Glutamatergic neuron (in vitro differentiated cells): ENCODE measurements at regions not wholly inside any gene's neighbourhood (a gene's known extent, or its start where the extent isn't known, plus 50 kb on each side); places are given as distances from the start of the nearest gene placed in this dataset.
A peak's percentile ranks its signal among the peaks of the same experiment; 100 is the strongest.

Experiments
- DNase-seq: peaks from one replicate; pipeline ENCODE4 v3.0.0; 2022
- H3K27ac Mint-ChIP-seq: one replicate; pipeline ENCODE4 v1.8.0; 2020; ENCODE audit warnings: mild to moderate bottlenecking, mixed read lengths, inconsistent platforms; ENCODE audit not compliant: unreplicated experiment
- H3K27me3 Mint-ChIP-seq: one replicate; pipeline ENCODE4 v1.8.0; 2020; ENCODE audit warnings: mild to moderate bottlenecking, moderate library complexity, mixed read lengths, inconsistent platforms; ENCODE audit not compliant: unreplicated experiment
- H3K36me3 Mint-ChIP-seq: one replicate; pipeline ENCODE4 v1.8.0; 2020; ENCODE audit warnings: mild to moderate bottlenecking, mixed read lengths, inconsistent platforms; ENCODE audit not compliant: unreplicated experiment
- H3K4me1 Mint-ChIP-seq: one replicate; pipeline ENCODE4 v1.8.0; 2020; ENCODE audit warnings: mild to moderate bottlenecking, low read depth, mixed read lengths, inconsistent platforms; ENCODE audit not compliant: unreplicated experiment
- H3K4me3 Mint-ChIP-seq: one replicate; pipeline ENCODE4 v1.8.0; 2020; ENCODE audit warnings: mild to moderate bottlenecking, mixed read lengths, inconsistent platforms; ENCODE audit not compliant: unreplicated experiment
- H3K9me3 Mint-ChIP-seq: one replicate; pipeline ENCODE4 v1.8.0; 2020; ENCODE audit warnings: mild to moderate bottlenecking, moderate library complexity, mixed read lengths, inconsistent platforms; ENCODE audit not compliant: unreplicated experiment
- CTCF ChIP-seq: fragments of 200-600 bp; sonication (generic); IDR thresholded peaks from one replicate; pipeline ENCODE4 v1.5.0; 2021; ENCODE audit not compliant: partially characterized antibody, unreplicated experiment

- H3K9me3 Mint-ChIP-seq: peaks cover 7% of the 10 kb centered on the region
- H3K4me1 Mint-ChIP-seq: peaks cover 5% of the 10 kb centered on the region
- peaks cover 9% of the 10 kb centered on the region for H3K27me3 Mint-ChIP-seq
- TF ChIP-seq CTCF: no peak
- no peaks in the 10 kb centered on the region for H3K36me3 Mint-ChIP-seq
- DNase-seq: peak; percentile 82
- H3K27ac Mint-ChIP-seq: peak overlapping the region; percentile 83
- H3K4me3 Mint-ChIP-seq: peak overlapping the region; percentile 97
Measured at GRCh38 chr3:28575746-28576613, 227.4 kb upstream of the AZI2 start.

- peak overlapping the region; percentile 97 for H3K4me3 Mint-ChIP-seq
- TF ChIP-seq CTCF: no peak
- peak overlapping the region; percentile 83 for H3K27ac Mint-ChIP-seq
- H3K36me3 Mint-ChIP-seq: no peaks in the 10 kb centered on the region
- H3K27me3 Mint-ChIP-seq: peaks cover 9% of the 10 kb centered on the region
- H3K9me3 Mint-ChIP-seq: peaks cover 7% of the 10 kb centered on the region
- peaks cover 5% of the 10 kb centered on the region for H3K4me1 Mint-ChIP-seq
- peak; percentile 14 for DNase-seq
Measured at GRCh38 chr3:28576614-28577200, 228.1 kb upstream of the AZI2 start.

GRCh38 chr3:28577941-28578500 is 229.4 kb upstream of the AZI2 start:
- no peak for DNase-seq
- Mint-ChIP-seq H3K36me3 (no peaks in the 10 kb centered on the region), H3K9me3 (peaks cover 9% of the 10 kb centered on the region), H3K27me3 (peaks cover 9% of the 10 kb centered on the region), H3K4me3 (peak overlapping the region; percentile 97), H3K4me1 (peaks cover 5% of the 10 kb centered on the region), H3K27ac (no peak overlapping the region)
- TF ChIP-seq CTCF: no peak

GRCh38 chr3:28586325-28586724 is 237.7 kb upstream of the AZI2 start:
- peaks cover 6% of the 10 kb centered on the region for H3K36me3 Mint-ChIP-seq
- no peaks in the 10 kb centered on the region for H3K27me3 Mint-ChIP-seq
- no peak overlapping the region for H3K4me3 Mint-ChIP-seq
- peaks cover 2% of the 10 kb centered on the region for H3K9me3 Mint-ChIP-seq
- no peak overlapping the region for H3K27ac Mint-ChIP-seq
- DNase-seq: no peak
- peaks cover 2% of the 10 kb centered on the region for H3K4me1 Mint-ChIP-seq
- TF ChIP-seq CTCF: no peak

GRCh38 chr3:28587723-28588122 is 239.1 kb upstream of the AZI2 start:
- TF ChIP-seq CTCF: no peak
- peaks cover 6% of the 10 kb centered on the region for H3K36me3 Mint-ChIP-seq
- no peak overlapping the region for H3K27ac Mint-ChIP-seq
- H3K9me3 Mint-ChIP-seq: no peaks in the 10 kb centered on the region
- no peak for DNase-seq
- peaks cover 2% of the 10 kb centered on the region for H3K4me1 Mint-ChIP-seq
- H3K27me3 Mint-ChIP-seq: no peaks in the 10 kb centered on the region
- H3K4me3 Mint-ChIP-seq: no peak overlapping the region
